Stimulated activated naive CD4-positive, alpha-beta T cell treated with Interleukin-2 at 50 U/mL for 16 hours (primary cell): ENCODE measurements at regions not wholly inside any gene's neighbourhood (a gene's known extent, or its start where the extent isn't known, plus 50 kb on each side); places are given as distances from the start of the nearest gene placed in this dataset.

Source experiments
- DNase-seq: peaks from one replicate; lab custom pipeline; 2025; lab: John Stamatoyannopoulos, UW

- DNase-seq = no peak
These were observed 304.7 kb downstream of the ZEB2 start for GRCh38 chr2:144215207-144215606.

- no peak for DNase-seq
These were observed 306.1 kb downstream of the ZEB2 start for GRCh38 chr2:144213797-144214196.

GRCh38 chr2:144211826-144212225 is 308.1 kb downstream of the ZEB2 start:
- no peak for DNase-seq

- no peak for DNase-seq
These were observed 308.9 kb downstream of the ZEB2 start for GRCh38 chr2:144211065-144211464.

- DNase-seq = no peak
These were observed 309.8 kb downstream of the ZEB2 start for GRCh38 chr2:144210076-144210475.

- no peak for DNase-seq
These were observed 311.0 kb downstream of the ZEB2 start for GRCh38 chr2:144208924-144209323.

GRCh38 chr2:144206019-144206418 is 313.9 kb downstream of the ZEB2 start:
- no peak for DNase-seq

- DNase-seq = no peak
These were observed 318.0 kb downstream of the ZEB2 start for GRCh38 chr2:144201868-144202468.

GRCh38 chr2:144201126-144201525 is 318.8 kb downstream of the ZEB2 start:
- DNase-seq = peak; percentile 6

GRCh38 chr2:144198116-144198515 is 321.8 kb downstream of the ZEB2 start:
- no peak for DNase-seq

GRCh38 chr2:144194326-144195071 is 325.4 kb downstream of the ZEB2 start:
- no peak for DNase-seq

GRCh38 chr2:144190908-144191605 is 328.9 kb downstream of the ZEB2 start:
- no peak for DNase-seq

- peak; percentile 73 for DNase-seq
These were observed 336.2 kb downstream of the ZEB2 start for GRCh38 chr2:144183727-144184126.

- DNase-seq = no peak
These were observed 338.9 kb downstream of the ZEB2 start for GRCh38 chr2:144181001-144181400.

- DNase-seq = no peak
These were observed 339.8 kb downstream of the ZEB2 start for GRCh38 chr2:144180131-144180530.

GRCh38 chr2:144170179-144170578 is 349.7 kb downstream of the ZEB2 start:
- DNase-seq = no peak

- DNase-seq = no peak
These were observed 353.2 kb downstream of the ZEB2 start for GRCh38 chr2:144166743-144167142.

GRCh38 chr2:144165599-144166250 is 354.2 kb downstream of the ZEB2 start:
- DNase-seq = no peak

GRCh38 chr2:144163592-144163991 is 356.3 kb downstream of the ZEB2 start:
- no peak for DNase-seq

- DNase-seq = no peak
These were observed 357.3 kb downstream of the ZEB2 start for GRCh38 chr2:144162652-144163051.

- no peak for DNase-seq
These were observed 358.9 kb downstream of the ZEB2 start for GRCh38 chr2:144161061-144161460.

- DNase-seq = no peak
These were observed 360.7 kb downstream of the ZEB2 start for GRCh38 chr2:144159240-144159639.

- DNase-seq = no peak
These were observed 361.8 kb downstream of the ZEB2 start for GRCh38 chr2:144158096-144158495.
